ENCODE measurements at regions not wholly inside any gene's neighbourhood (a gene's known extent, or its start where the extent isn't known, plus 50 kb on each side); places are given as distances from the start of the nearest gene placed in this dataset.

DNA sequence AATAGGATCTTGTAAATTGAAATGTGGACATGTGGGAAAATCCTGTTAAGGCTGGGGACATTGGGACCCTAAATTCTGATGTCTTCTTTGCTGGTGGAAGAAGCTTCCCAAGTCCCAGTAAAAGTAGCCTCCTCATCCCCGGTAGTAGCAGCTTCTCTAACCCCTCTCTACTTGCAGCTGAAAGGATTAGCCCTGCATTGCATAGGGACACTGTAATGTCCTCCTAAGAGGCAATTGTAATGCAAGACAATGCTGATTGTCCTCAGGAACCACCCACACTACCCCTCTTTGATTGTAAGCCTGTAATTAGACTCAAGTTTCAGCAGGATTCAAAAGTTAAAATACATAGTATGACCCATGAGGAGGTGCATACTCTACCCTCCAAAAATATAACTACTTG is 1938.4 kb upstream of the C9orf72 start:
- in situ Hi-C loops (cut with HindIII; ENCODE audit: extremely low pct_ligation_motif_present, low pct_unique_long_range_greater_than_20kb), result no loop called here
- TF ChIP-seq ZFP1 (CRISPR knock-in tag; IDR thresholded peaks at IDR 0.05) (no peak), ZNF317 (CRISPR knock-in tag; IDR thresholded peaks at IDR 0.05) (no peak), TSC22D2 (CRISPR knock-in tag; IDR thresholded peaks at IDR 0.05; ENCODE audit: borderline replicate concordance) (no peak), SIN3A (IDR thresholded peaks at IDR 0.05; ENCODE audit: borderline replicate concordance, low read depth, low read length) (no peak), YEATS4 (CRISPR knock-in tag; IDR thresholded peaks at IDR 0.05; ENCODE audit: borderline replicate concordance) (no peak), ZNF451 (CRISPR knock-in tag; IDR thresholded peaks at IDR 0.05) (no peak), SAP130 (CRISPR knock-in tag; IDR thresholded peaks at IDR 0.05; ENCODE audit: low read depth) (no peak), PHF21A (CRISPR knock-in tag; IDR thresholded peaks at IDR 0.05) (no peak), KDM5B (CRISPR knock-in tag; IDR thresholded peaks at IDR 0.05; ENCODE audit: borderline replicate concordance) (no peak), PRPF4 (IDR thresholded peaks at IDR 0.05; ENCODE audit: low read depth, low read length, poor library complexity, severe bottlenecking) (no peak)
- TF ChIP-seq, protein P1, sequence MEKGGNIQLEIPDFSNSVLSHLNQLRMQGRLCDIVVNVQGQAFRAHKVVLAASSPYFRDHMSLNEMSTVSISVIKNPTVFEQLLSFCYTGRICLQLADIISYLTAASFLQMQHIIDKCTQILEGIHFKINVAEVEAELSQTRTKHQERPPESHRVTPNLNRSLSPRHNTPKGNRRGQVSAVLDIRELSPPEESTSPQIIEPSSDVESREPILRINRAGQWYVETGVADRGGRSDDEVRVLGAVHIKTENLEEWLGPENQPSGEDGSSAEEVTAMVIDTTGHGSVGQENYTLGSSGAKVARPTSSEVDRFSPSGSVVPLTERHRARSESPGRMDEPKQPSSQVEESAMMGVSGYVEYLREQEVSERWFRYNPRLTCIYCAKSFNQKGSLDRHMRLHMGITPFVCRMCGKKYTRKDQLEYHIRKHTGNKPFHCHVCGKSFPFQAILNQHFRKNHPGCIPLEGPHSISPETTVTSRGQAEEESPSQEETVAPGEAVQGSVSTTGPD (CRISPR knock-in tag; IDR thresholded peaks at IDR 0.05), result no peak
- TF ChIP-seq, protein P2, sequence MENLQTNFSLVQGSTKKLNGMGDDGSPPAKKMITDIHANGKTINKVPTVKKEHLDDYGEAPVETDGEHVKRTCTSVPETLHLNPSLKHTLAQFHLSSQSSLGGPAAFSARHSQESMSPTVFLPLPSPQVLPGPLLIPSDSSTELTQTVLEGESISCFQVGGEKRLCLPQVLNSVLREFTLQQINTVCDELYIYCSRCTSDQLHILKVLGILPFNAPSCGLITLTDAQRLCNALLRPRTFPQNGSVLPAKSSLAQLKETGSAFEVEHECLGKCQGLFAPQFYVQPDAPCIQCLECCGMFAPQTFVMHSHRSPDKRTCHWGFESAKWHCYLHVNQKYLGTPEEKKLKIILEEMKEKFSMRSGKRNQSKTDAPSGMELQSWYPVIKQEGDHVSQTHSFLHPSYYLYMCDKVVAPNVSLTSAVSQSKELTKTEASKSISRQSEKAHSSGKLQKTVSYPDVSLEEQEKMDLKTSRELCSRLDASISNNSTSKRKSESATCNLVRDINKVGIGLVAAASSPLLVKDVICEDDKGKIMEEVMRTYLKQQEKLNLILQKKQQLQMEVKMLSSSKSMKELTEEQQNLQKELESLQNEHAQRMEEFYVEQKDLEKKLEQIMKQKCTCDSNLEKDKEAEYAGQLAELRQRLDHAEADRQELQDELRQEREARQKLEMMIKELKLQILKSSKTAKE (CRISPR knock-in tag; IDR thresholded peaks at IDR 0.05; ENCODE audit: borderline replicate concordance), result no peak
- TF ChIP-seq, protein P3, sequence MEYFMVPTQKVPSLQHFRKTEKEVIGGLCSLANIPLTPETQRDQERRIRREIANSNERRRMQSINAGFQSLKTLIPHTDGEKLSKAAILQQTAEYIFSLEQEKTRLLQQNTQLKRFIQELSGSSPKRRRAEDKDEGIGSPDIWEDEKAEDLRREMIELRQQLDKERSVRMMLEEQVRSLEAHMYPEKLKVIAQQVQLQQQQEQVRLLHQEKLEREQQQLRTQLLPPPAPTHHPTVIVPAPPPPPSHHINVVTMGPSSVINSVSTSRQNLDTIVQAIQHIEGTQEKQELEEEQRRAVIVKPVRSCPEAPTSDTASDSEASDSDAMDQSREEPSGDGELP (IDR thresholded peaks at IDR 0.05; ENCODE audit: borderline replicate concordance, low read depth), result no peak
- TF ChIP-seq, protein P4, sequence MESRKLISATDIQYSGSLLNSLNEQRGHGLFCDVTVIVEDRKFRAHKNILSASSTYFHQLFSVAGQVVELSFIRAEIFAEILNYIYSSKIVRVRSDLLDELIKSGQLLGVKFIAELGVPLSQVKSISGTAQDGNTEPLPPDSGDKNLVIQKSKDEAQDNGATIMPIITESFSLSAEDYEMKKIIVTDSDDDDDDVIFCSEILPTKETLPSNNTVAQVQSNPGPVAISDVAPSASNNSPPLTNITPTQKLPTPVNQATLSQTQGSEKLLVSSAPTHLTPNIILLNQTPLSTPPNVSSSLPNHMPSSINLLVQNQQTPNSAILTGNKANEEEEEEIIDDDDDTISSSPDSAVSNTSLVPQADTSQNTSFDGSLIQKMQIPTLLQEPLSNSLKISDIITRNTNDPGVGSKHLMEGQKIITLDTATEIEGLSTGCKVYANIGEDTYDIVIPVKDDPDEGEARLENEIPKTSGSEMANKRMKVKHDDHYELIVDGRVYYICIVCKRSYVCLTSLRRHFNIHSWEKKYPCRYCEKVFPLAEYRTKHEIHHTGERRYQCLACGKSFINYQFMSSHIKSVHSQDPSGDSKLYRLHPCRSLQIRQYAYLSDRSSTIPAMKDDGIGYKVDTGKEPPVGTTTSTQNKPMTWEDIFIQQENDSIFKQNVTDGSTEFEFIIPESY (CRISPR knock-in tag; IDR thresholded peaks at IDR 0.05), result no peak
- TF ChIP-seq, protein P5, sequence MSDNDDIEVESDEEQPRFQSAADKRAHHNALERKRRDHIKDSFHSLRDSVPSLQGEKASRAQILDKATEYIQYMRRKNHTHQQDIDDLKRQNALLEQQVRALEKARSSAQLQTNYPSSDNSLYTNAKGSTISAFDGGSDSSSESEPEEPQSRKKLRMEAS (IDR thresholded peaks at IDR 0.05), result no peak
- TF ChIP-seq, protein P6, sequence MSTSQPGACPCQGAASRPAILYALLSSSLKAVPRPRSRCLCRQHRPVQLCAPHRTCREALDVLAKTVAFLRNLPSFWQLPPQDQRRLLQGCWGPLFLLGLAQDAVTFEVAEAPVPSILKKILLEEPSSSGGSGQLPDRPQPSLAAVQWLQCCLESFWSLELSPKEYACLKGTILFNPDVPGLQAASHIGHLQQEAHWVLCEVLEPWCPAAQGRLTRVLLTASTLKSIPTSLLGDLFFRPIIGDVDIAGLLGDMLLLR (CRISPR knock-in tag; IDR thresholded peaks at IDR 0.05), result no peak
- intact Hi-C loops (cut with micrococcal nuclease; ENCODE audit: unreplicated experiment), result no loop called here
- Histone ChIP-seq H3K27me3 (ENCODE audit: control insufficient read depth in 1 of 2, insufficient read depth in 2 of 2, low read length in 2 of 2) (no peaks in the 10 kb centered on the region), H3K79me2 (ENCODE audit: insufficient read depth, low read length) (no peaks in the 10 kb centered on the region), H3K9me3 (ENCODE audit: low read length) (no peaks in the 10 kb centered on the region), H4K20me1 (ENCODE audit: insufficient read depth, low read length) (no peaks in the 10 kb centered on the region), H3K4me1 (ENCODE audit: insufficient read depth, low read length) (no peaks in the 10 kb centered on the region), H3K27ac (ENCODE audit: extremely low read length, insufficient read depth, low read length) (no peak overlapping the region), H3K9ac (ENCODE audit: insufficient read depth, low read depth, low read length) (no peak overlapping the region), H3K4me2 (ENCODE audit: low read depth, low read length) (no peak overlapping the region), H3K36me3 (replicated peaks in 1 of 2; ENCODE audit: control insufficient read depth in 1 of 2, insufficient read depth in 2 of 2, low read length in 2 of 2) (no peaks in the 10 kb centered on the region), H3K4me3 (replicated peaks in 1 of 3; ENCODE audit: insufficient read depth in 1 of 3, low read depth in 2 of 3, low read length in 3 of 3) (no peak overlapping the region), H2AFZ (ENCODE audit: low read length) (no peak overlapping the region)
- DNase-seq (ENCODE audit: low spot score) (no peak), ATAC-seq (no peak), FAIRE-seq (no peak)
- POLR2A ChIA-PET, result no interaction called here
- CTCF ChIA-PET (ENCODE audit: low intra/inter-chr PET ratio, low total read pairs), result no interaction called here
- no CpG with 5 or more reads among the region's 1 CpG for WGBS (ENCODE audit: low lambda C conversion rate)
- no TSS peak for BruUV-seq (replicated peaks)
